ENCODE measurements at regions not wholly inside any gene's neighbourhood (a gene's known extent, or its start where the extent isn't known, plus 50 kb on each side); places are given as distances from the start of the nearest gene placed in this dataset.
"Not testable (repeated sequence)": the region's sequence is repeated elsewhere in the genome, so short reads cannot be mapped to it uniquely, and the experiment has no call there.

DNA sequence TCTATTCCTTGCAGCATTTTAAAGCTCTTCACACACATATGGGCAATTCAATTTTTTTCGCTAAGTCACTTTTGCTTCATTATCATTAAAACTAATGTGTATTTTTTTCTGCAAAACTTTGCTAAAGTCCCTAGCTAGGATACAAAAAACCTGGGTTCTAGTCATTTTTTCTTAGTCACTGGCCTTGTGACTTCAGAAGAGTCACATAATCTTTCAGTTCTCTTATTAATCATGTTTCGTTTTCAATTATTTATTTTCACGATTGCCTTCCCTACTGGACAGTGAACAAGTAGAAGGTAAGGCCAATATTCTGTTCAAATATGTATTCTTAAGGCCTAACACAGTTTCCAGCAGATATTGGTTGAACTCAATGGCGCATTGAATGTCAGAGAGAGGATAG lies 60.9 kb upstream of the CYRIA start:
- no peak for DNase-seq (ENCODE audit: low spot score)

DNA sequence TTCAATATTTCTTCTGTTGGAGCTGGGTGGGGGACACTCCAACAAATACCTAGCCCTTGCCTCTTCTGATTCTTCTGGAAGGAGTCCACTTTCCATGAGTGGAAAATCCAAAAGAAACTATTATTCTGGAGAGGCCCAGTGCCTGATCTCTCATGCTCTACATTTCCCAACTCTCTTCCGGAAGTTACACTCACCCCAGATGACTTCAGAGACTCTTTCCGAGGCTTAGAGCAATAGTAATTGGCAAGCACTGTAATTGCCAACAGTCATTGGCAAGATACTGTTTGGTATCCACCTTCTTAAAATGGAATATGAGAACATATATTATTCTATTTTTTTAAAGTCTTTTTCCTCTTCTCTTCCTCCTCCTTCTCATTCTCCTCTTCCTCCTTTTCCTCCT lies 60.5 kb upstream of the CYRIA start:
- DNase-seq (ENCODE audit: low spot score): no peak

DNA sequence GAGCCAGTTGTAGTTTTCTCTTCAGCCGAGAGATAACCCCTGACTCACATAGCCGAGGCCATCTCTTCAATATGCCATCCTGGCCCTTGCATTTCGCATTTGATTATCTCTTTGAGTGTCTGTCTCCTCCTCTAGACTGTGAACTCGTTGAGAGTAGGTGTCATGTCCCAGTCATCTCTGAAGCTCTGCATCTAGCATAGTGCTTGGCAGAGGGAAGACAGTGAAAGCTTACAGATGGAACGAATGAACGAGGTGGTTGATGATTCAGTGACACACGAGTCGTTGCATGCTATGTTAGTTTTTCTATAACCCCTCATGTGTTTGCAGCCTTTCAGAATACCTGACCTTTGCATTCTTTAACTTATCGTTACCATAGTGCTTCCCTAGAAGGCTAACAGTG lies 59.9 kb upstream of the CYRIA start:
- no peak for DNase-seq (ENCODE audit: low spot score)

DNA sequence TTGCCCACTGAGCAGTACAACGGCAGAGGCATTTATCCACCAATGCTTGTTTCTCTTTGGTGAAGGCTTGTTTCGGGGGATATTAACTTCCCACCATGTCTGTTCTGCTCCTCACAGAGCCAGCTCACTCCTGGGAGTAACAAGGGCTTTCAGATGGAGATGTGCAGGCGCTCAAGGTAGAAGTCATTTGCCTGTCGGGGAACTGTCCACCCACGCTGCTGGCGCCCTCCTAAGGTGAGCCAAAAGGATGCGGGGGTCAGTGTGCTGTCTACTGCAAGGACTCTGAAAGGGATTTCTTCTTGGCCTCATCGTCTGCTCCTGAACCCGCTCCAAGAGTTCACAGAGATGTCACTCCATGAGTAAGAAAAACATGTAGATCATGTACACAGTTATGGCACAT lies 57.0 kb upstream of the CYRIA start:
- no peak for DNase-seq (ENCODE audit: low spot score)

DNA sequence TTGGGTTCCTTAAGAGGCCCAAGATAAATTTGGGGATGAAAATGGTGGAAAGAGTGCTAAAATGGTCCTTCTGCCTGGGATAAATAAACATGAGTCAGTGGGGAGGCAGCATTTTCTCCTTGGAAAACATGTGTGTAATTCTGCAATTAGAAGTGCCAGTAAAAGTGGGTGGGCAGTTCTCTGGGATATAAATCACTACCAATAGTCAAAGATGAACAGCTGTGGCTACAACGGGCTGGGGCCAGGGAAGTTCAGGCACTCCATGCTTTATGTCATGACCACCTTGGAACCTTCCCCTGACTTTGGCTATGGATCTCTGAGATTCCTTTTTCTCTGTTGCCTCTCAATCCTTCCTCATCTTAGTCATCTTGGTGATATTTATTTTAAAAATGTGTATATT lies 56.5 kb upstream of the CYRIA start:
- DNase-seq (ENCODE audit: low spot score): no peak

DNA sequence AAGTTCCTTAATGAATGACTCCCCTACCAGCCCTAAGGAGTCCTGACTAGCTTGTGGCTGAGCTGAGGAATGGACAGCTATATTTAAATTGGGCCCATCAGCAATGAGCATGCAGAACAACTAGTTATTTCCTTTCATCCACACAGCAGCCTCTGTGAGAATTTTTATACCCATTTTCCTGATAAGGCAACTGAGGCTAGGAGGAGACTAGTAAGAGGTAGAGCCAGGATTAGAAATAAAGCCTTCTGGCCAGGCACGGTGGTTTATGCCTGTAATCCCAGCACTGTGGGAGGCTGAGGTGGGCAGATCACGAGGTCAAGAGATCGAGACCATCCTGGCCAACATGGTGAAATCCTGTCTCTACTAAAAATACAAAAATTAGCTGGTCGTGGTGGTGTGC lies 55.9 kb upstream of the CYRIA start:
- DNase-seq (ENCODE audit: low spot score): not testable (repeated sequence)

DNA sequence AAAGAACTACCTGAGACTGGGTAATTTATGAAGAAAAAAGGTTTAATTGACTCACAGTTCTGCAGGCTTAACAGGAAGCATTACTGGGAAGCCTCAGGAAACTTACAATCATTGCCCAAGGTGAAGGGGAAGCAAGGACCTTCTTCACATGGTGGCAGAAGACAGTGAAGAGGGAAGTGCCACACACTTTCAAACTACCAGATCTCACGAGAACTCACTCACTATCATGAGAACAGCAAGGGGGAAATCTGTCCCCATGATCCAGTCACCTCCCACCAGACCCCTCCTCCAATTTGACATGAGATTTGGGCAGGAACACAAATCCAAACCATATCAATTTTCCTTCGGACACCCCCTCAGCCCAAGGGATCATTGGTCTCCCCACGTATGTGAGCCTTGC lies 55.1 kb upstream of the CYRIA start:
- DNase-seq (ENCODE audit: low spot score): not testable (repeated sequence)

DNA sequence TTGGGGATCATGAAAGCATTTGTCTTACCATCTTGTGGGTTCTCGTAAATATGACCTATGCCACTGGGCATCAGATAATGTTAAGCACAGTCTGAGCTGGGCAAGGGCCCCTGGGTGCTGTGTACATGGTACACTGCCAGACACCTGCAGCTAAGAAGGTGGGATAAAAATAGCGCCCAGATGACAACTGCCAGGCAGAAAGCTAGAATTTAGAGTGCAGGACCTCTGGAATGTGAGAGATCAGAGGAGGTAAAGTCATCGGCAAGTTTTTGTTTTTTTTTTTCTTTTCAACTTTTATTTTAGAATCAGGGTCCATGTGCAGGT lies 53.8 kb upstream of the CYRIA start:
- DNase-seq (ENCODE audit: low spot score): no peak

DNA sequence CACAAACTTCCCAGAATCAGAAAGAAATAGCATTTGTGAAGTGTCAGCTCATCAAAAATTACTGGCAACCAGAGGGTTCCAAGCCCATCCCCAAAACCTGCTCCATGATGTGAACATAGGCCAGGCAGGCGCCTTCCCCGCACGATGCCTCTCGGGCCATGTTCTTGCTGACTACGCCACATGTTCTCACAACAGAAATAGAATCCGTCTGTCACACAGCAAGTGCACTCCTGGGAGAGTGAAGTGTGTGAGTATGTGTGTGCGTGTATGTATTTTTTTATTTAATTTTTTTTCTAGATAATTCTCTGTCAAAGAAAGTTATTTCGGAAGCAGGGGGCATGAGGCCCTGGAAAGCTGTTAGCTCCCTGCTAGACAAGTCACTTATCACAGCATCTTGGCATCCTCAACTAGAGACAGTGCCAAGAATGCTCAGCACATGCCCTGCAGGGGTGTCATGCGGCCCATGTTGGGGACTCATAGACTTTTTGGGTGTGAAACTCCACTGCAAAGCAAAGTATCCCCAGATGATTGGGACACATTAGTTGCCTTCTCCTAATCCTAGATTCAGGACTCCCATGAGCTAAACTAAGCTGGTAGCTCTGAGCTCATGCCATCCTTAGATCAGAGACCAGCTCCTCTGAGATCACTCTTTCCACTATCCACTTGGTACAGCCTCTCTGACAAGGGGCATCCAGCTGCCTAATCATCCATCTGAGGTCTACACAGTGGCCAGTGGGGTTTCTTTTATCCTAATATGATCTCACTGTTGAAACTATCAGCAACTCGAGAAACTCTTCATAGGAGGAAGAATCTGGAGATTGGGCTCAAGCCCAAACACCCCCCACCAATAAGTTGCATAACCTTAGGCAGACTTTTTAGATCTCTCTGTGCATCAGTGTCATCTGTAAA lies 53.2 kb upstream of the CYRIA start:
- DNase-seq (ENCODE audit: low spot score): no peak

DNA sequence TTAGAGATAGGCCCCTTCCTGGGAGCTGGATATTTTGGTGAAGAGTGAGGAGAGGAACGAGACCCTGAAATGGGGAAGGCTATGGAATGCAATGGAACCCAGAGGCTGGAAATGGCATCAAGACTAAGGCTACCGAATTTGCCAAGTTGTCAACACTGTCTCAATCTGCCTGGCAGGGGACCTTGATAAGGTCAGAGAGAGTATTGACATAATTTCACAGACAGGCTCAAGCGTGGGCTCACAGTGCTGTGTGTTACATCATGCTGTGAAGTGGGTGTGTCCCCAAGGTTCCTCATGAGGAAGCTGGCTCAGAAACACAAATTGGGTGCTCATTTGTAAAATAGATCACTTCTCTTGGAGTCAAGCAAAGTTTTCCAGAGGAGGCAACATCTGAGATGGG lies 51.8 kb upstream of the CYRIA start:
- DNase-seq (ENCODE audit: low spot score): peak; percentile 3

DNA sequence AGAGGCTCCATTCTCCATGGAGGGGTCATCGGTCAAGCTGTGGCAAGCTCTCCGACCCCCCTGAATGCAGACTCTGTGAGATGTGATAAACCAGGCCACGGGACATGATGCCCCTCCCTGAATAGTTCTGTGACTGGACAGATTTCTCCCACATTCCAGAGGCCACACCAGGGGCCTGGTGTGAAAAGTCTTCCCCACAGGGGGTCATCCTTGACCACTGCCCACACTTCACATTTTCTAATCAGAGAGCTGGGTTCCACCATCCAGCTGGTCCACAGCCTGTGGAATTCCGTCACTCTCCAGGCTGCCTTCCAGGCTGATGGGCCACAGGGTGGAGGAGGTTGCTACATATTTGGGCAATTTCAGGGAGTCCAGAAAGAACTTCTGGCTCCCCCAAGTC lies 51.3 kb upstream of the CYRIA start:
- DNase-seq (ENCODE audit: low spot score): no peak

DNA sequence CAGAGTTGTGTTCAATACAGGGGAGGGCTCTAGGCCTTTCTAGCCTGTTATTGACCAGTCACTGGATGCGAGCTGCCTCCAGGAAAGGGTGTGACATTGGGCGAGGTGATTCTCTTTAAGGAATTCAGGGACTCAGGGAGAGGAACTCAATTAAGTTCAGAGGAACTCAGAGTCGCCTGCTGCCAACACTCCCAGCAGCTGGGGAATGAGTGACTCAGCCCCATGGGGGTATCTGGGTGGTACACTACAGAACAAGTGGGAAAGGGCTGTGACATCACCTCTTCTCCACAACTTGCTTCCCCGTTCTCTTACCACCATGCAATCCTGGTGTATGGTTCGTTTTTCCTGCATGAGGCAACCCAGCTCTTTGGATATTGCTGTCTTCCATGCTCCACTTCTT lies 50.4 kb upstream of the CYRIA start:
- no peak for DNase-seq (ENCODE audit: low spot score)
